ENCODE measurements at regions not wholly inside any gene's neighbourhood (a gene's known extent, or its start where the extent isn't known, plus 50 kb on each side); places are given as distances from the start of the nearest gene placed in this dataset.
"Not testable (repeated sequence)": the region's sequence is repeated elsewhere in the genome, so short reads cannot be mapped to it uniquely, and the experiment has no call there.

DNA sequence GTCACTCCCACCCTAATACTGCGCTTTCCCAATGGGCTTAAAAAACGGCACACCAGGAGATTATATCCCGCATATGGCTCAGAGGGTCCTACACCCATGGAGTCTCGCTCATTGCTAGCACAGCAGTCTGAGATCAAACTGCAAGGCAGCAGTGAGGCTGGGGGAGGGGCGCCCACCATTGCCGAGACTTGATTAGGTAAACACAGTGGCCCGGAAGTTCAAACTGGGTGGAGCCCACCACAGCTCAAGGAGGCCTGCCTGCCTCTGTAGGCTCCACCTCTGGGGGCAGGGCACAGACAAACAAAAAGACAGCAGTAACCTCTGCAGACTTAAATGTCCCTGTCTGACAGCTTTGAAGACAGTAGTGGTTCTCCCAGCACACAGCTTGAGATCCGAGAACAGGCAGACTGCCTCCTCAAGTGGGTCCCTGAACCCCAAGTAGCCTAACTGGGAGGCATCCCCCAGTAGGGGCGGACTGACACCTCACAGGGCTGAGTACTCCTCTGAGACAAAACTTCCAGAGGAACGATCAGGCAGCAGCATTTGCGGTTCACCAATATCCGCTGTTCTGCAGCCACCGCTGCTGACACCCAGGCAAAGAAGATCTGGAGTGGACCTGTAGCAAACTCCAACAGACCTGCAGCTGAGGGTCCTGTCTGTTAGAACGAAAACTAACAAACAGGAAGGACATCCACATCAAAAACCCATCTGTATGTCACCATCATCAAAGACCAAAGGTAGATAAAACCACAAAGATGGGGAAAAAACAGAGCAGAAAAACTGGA is 1085.6 kb upstream of the FANCL start:
- DNase-seq (ENCODE audit: low read depth), result not testable (repeated sequence)

DNA sequence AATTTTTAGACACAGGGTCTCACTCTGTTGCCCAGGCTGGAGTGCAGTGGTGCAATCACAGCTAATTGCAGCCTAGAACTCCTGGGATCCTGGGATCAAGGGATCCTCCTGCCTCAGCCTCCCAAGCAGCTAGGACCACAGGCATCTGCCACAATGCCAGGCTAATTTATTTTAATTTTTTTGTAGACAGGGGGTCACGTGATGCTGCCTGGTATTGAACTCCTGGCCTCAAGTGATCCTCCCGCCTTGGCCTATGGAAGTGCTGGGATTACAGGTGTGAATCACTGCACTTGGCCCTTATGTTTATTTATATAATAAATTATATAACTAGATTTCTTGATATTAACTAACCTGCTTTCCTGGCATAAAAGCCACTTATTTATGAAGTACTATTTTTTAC is 1081.7 kb upstream of the FANCL start:
- no peak for DNase-seq (ENCODE audit: low read depth)

DNA sequence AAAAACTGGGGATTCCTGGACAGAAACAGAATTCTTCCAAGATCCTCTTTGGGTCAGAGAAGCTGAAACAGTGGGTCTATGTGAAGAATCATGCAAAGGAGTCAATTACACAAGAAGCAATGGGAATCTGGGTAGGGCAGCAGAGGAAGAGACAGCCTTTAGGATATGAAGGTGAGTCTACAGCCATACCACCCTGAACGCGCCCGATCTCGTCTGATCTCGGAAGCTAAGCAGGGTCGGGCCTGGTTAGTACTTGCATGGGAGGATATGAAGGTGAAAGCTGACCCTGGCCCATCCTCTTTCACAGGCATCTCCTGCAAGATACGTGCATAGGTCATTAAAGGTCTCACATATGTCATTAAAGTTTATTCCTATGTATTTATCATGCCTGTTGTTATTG is 1080.9 kb upstream of the FANCL start:
- no peak for DNase-seq (ENCODE audit: low read depth)

DNA sequence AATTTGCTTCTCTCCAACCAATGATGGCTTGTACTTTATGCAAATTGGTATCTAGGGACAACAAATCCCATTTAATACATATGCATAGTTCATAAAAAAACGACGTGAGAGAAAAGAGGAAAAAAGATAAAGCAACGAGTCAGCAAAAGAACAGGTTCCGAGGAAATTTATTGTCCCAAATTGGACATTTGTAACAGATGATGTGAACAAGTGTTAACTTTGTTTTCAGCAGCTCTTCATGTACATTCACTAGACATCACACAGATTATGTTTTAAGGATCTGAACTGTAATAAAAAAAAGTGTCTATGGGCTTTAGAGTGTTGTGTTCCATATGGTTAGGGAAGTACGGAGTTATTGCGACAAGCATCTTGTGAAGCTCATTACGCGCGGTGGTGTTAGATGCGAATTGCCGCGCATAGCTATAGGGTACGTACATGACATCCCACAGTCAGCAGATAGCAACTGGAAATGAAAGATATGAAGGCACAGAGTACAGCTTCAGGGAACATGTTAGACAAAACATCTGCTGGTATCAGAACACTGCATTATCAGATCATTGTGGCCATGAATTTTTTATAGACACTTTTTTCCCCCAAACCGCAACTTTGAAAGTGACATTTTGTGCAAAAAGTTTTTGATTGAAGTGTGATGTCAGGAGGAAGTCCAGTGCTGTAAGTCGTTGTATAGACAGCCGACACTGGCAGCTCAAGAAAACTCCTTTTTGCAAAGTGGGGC is 1073.1 kb upstream of the FANCL start:
- DNase-seq (ENCODE audit: low read depth), result no peak

DNA sequence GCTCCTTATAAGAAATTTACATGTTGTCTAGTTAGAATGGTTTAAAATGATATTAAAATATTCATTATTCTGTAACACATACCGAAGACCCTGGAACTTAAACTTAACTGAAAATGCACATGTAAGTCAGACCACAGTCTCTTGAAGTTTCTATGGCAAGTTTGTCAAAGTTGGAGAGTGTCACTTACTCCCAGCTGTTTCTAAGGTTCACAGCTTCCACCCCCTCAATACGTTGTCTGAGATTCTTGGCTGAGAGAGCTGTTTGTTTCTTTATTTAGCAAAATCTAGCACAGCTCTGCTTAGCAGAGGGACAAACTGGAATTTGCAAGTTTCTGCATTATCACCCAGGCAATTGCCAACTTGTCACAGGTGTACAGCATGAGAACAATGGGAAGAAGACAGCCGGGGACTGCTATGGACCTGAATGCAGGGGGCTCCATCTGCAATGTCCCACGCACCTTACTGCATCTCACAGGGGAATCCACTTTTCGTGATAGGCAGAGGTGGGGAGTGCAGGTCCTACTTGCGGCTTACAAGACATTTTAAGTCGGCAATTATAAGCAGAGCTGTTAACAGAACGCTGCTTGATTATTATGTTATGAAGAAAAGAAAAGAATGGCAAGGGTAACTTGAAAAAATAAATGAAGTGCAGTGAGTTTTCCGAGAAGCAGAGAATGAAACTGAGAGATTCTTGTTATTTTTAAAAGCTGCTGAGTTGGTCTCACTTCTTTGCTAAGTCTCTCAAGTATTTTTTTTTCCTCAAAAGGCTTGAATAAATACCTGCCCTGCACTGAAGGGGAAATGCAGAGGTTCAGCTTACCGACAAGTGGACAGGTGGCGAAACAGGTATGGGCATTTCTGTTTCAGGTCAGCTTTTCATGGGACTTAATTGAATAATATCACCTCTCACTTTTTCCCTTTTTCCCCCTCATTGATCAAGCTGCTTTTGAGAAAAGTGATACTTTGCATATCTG is 1072.1 kb upstream of the FANCL start:
- DNase-seq (ENCODE audit: low read depth), result no peak

DNA sequence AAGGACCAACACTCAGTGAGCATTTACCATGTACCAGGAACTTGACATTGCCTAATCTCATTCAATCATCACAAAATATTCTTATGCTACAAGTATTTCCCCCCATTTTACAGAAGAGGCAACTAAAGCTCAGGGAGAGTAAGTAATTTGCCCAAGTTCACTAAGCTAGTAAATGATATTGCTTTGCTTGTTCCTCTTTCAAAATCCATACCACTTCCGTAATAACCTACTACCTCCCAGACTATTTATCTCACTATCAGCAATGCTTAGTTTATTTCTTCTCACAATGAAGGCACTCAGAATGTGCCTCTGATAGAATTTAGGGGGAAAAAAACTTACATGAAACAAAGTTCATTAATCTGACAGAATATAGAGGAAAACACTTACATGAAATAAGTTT is 1070.9 kb upstream of the FANCL start:
- no peak for DNase-seq (ENCODE audit: low read depth)

DNA sequence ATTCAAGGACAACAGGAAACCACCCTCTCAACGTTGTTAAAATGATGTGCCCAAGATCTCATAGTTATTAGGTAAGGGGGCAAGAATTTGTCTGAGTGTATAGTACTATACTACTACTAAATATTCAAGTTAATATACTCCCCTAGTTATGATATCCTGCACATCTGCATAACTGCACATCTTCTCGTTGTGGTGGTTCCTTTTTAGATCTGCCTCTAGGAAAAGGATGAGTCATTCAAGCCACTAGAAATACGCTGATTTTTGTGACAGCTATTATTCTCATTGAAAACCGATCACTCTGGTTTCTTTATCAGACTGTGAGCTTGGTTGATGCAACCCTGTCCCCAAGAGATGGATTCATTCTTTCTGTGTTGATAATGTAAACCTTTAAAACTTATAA is 1067.0 kb upstream of the FANCL start:
- no peak for DNase-seq (ENCODE audit: low read depth)

DNA sequence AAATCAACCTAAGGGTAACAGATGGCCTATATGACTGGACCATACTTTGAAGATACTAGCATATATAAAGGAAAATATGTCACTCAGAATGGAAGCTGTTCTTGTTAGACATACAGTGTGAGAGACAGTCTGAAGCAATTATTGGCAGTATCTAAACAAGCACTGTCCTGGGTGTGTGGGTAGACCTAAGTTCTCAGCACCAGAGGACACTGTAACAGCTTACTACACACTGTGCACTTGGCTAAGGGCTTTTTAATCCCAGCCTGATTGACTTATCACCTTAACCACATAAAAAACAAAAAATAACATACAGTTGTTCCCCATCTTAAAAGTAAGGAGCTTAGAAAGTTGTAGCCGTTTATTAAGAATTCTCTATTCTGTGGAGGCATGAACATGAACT is 1066.1 kb upstream of the FANCL start:
- DNase-seq (ENCODE audit: low read depth), result no peak

DNA sequence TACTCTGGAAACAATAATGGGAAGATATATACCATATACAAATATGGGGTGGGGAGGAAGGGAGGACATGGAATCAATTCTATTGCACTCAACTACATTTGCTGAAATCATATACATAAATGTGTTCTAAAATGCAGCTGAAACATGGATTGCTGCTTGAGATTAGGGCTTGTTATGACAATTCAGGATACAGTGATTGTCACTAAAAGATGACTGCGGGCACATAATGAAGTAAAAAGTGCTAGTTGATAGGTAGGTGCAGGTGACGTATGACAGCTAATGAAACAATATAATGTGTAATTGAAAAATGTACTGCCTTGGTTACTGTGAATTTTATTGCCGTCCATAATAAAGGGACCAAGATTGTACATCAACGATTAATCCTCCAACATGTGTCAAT is 1062.1 kb upstream of the FANCL start:
- DNase-seq (ENCODE audit: low read depth), result no peak

DNA sequence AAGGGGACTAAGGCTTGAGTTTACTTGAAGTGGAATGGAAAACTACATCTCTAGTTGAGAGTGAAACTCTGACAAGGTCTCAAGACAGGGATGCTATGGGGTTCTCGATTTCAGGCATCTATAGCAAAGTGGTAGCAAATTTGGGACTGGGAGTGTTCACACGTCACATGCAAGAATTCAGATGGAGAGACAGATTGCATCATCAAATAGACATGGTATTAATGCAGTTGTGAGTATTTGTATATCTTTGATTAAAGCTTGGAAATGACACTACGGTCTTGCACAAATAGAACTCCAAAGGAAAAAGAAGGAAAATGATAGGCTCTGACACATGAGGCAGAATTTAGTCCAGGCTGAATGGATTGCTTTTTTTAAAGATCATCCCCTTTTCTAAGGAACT is 1061.6 kb upstream of the FANCL start:
- no peak for DNase-seq (ENCODE audit: low read depth)

DNA sequence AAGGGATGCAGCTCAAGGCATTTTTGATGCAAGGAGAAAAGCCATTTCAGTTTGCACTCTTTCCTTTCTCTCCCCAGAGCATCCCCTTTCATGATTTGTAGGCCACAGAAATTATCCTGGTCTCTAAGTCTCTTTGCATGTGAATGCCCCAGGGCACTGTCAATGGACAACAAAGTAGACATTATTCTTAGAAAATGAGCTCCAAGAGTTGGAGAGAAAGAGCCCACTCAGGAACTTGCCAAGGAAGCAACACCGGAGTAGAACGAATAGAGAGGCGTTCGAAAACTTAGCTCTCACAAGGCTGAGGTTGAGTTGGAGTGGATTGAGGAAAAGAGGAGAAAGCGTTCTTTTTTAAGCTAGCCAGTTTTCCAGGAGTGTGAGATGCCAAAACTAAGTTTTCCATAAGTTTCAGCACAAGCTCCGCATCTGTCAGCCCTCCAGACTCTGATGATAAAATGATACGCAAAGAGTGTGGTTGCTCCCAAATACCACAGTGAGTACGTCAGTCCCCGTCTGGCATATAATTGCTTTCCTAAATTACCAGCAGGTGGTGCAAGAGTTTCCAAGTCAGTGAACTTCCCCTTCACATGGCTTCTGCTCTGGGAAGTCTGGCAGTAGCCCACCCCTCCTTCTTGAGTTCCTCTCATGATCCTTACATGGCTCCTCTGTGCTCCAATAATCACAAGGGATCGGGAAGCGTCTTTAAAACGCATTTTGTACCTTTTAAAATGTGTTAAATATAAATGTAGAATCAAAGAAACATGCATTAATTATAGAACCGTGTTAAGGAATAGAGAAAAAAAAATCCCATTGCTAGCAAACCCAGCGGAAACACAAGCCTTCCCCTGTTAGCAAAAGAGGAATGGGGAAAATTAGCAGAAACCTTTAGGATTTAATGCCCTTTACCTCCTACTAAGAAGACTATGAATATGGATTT is 1060.6 kb upstream of the FANCL start:
- DNase-seq (ENCODE audit: low read depth), result peak; percentile 64

DNA sequence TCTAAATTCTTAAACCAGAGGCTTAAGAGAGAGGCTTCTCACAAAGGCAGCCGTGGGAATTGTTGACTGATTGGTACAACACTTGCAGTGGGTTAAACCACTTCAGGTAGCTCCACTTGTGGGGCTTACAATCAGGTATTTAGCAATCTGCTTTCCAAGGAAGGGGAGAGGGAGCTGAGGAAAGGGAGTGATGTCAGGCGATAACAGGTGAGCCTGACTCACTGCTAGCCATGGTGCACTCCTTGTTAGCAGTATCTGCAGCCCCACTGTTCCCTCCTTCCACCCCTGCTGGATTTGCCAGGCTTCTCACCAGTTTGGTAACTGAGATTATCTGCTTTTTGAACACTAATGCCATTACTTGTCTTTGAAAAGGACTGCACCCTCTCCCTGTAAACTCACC is 1056.7 kb upstream of the FANCL start:
- no peak for DNase-seq (ENCODE audit: low read depth)

DNA sequence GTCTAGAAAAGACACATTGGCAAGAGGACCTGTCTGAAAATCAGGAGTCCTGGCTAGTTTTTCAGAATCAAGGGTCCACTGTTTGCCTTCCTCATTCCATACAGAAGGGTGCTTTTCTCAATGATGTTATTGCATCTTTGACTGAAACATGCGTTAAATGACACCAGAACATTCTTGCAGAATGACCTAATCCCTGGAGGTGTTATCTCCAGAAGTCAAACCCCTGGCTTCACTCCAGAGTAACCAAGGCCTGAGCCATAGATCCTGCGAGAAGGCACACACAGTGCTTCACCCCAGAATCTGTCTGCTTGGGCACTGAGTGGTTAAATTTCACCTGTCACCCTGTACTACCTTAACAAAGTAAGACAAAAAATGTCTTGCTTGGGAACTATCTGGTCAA is 1055.2 kb upstream of the FANCL start:
- no peak for DNase-seq (ENCODE audit: low read depth)

DNA sequence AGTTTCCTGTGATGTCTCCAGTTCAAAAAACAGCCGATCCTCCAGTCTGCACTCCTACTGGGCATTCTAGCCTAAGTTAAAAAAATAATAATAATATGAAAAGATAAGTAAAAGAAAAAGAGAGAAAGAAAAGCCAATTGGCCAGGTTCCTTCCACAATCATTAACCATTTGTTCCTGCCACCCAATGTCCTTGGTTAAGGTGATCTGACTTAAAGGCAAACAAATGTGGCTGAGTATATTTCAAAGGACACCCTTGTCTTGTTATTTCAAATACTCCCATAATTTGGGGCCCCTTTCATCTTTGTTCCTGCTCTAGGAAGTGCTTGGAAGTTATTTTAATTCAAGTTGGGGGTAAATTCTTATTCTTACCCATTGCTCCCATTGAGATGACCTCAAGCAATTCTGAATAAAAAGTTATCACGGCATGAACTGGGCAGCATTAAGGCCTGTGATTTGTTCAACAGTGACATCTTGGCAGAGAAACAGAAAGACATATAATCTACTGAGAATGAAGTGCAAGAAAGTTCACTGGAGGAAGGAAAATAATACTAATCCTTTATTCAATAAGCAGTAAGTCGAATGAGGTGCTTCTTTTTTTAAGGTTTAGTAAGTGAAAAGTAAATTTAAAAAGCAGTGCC is 1054.5 kb upstream of the FANCL start:
- no peak for DNase-seq (ENCODE audit: low read depth)

DNA sequence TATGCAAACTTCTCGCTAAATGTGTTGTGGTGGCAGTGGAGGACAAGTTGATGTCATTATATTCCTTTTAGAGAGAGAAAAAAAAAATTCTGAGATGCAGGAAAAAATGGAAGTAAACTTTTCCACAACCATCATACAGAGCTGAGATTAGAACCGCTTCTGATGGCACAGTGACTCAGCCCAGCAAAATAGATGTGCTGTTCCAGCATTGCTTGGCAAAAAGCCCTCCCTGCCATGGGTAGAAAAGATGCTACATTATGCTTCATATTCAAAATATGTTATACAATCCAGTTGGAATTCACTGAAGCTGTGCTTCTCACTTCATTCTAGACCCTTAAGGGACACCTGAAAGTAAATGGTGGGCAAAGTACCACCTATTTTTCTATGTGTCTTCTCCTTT is 1047.6 kb upstream of the FANCL start:
- DNase-seq (ENCODE audit: low read depth), result no peak

DNA sequence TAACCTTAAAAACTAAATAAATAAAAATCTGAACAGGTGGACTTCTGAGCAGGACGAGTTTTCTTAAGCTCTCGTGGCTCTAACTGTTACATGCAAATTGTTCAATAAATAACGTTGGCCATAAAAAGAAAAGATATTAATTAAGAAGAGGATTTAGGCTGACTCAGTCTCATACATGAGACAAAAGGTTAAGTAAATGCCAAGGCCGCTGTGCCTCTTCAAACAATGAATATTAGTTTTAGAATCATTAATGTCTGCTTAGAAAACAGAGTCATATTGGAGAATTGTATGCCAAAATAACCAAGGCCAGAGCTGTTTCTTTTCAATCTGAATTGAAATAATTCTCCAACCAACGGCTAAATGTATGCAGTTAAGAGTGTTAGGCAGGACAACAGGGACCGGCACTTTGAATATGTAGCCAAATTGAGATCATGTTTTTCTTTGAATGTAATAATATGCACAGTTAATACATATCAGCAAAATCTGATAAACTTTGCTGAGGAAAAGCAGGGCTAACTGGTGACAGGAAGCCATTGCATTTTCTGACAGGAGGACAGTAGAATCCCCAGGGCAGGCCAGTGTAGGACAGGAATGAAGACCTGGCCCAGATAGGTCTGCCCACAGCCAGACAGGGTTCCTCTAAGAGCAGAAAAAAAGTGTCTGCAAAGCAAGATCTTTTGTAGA is 1041.4 kb upstream of the FANCL start:
- DNase-seq (ENCODE audit: low read depth), result no peak

DNA sequence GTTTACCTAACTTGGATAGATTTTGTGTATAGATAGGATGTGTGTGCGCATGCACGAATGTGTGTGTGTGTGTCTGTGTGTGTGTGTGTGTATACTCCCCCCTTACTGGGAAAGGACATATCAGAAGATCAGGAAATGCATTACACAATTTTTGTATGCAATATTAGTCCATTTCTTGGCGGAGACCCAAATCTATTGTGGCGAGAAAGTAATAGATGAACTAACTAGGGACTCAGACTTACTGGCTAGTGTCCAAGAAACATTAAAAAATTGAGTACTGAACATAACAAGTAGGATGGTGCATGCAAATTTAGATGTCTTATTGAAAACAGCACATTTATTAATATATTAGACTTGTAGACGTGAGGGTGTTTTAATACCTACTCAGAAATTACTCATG is 1036.5 kb upstream of the FANCL start:
- DNase-seq (ENCODE audit: low read depth), result no peak

DNA sequence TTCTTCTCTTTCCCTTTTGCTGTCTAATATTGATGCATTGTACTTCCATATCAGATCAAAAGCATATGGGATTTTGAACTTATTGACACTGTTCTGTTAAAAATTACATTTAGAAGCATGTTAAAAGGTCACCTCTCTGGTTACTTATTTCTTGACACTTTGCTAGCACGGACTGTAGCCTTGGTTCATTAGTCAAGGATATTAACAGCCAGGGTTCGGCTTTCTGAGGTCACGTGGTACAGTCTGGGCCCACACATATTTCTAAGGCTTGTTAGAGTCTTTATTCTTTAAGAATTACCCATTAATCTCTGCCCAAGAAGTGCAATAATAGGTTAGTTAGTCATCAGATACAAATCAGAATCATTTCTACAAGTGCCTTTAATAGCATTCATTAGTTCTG is 1035.8 kb upstream of the FANCL start:
- DNase-seq (ENCODE audit: low read depth), result no peak

DNA sequence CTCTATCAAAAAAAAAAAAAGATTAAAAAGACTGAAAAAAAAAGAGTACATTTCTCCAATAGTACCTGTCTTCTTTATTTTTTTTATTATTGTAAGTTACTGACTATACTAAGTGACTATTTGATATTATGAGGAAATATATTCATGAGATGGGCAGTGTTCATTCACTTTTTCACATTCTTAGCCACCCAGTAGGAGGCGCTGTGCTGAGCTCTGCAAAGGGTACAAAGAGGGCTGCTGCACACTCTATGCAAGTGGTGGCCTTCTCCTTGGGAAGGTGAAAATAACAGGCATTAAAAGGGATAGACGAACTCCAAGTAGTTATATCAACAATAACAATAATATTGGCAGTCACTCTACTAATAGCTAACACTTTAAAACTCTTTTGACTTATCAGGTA is 1034.9 kb upstream of the FANCL start:
- no peak for DNase-seq (ENCODE audit: low read depth)

DNA sequence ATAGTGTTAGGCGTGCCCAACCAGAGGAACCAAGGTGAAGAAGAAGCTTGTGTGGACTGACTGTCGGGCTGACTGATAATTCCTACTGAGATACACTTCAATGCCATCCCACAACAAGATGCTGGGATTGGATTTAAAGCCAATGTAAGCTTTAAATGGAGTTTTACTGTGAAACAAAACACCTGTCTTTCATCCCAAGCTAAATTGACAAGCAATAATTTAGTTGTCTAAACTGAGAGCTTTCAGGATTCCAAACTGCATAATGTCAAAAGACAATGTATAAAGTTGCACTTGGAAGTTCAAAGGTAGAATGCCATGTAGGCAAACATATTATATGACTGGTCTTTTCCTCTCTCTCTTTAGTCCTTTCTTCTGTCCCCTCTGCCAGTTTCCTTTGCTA is 1025.3 kb upstream of the FANCL start:
- no peak for DNase-seq (ENCODE audit: low read depth)
